KOPT-K1 (cell line): ENCODE measurements at regions not wholly inside any gene's neighbourhood (a gene's known extent, or its start where the extent isn't known, plus 50 kb on each side); places are given as distances from the start of the nearest gene placed in this dataset.
"Not testable (repeated sequence)": the region's sequence is repeated elsewhere in the genome, so short reads cannot be mapped to it uniquely, and the experiment has no call there.

Experiments used
- H3K27ac ChIP-seq: fragments of 200-600 bp; sonication (generic); 2 replicates; pipeline ENCODE4 v1.5.1; 2016; ENCODE audit warnings: antibody characterized with exemption, mild to moderate bottlenecking, low read depth, low read length; ENCODE audit not compliant: poor library complexity, severe bottlenecking
- H3K36me3 ChIP-seq: fragments of 200-600 bp; sonication (generic); 2 replicates; pipeline ENCODE4 v1.5.1; 2017; ENCODE audit warnings: antibody characterized with exemption, mild to moderate bottlenecking, low read length, moderate library complexity; ENCODE audit not compliant: insufficient read depth
- H3K9me3 ChIP-seq: fragments of 200-600 bp; sonication (generic); 2 replicates; pipeline ENCODE4 v1.5.1; 2017; ENCODE audit warnings: antibody characterized with exemption, low read length, mild to moderate bottlenecking; ENCODE audit not compliant: insufficient read depth, poor library complexity, severe bottlenecking

DNA sequence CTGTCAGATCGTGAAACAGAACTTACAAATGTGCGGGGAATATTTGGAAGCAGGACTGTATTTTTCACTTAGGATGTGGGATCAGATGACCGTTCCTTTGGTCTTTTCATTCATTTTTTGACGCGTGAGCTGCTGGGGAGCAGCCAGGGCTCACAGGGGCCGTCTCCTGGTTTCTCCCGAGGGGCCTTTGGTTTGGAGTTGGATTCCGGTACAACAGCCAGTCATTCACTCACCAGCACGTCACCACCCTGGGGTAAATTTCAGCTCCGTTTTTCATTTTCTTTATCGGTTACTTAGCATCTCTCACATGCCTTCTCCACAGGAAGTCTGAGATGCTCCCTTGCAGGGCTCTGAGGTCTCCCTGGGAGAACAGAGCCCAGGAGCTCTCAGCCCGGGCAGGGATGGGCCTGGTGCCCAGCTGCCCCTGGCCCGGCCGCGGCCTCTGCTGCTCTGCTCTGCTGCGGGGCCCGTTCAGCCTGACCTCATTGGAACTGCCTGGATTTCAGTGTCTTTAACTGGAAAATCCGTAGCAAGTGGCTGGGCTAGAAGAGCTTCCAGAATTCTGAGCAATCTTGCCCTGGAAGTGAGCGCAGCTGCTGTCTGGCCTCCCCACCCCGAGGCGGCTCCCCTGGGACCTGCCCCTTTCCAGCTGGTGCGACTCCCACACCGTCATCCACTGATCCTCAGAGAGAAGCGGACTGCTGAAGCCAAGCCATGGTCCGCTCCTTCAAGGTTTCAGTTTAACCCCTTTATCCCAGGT lies 335.6 kb downstream of the EIPR1 start:
- H3K36me3 ChIP-seq, result no peaks in the 10 kb centered on the region
- H3K27ac ChIP-seq, result no peak overlapping the region
- no peaks in the 10 kb centered on the region for H3K9me3 ChIP-seq

DNA sequence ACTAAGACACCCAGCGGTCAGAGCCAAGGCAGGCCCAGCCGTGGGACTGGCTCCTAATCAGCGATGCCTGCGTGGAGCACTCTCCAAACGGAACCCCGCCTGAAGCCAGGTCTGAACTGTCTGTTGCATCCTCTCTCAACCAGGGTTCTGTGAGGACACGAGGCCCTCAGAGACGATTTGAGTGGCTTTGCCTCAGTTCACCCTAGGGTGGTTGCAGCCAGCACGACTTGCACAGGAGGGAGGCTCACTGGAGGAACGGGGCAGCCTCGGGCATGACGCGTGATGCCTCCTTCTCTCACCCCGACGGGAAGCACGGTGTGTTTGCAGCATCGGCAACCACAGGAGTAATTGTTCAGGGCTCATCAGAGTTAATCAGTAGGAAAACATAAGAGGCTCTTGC lies 336.4 kb downstream of the EIPR1 start:
- no peaks in the 10 kb centered on the region for H3K36me3 ChIP-seq
- no peaks in the 10 kb centered on the region for H3K9me3 ChIP-seq
- H3K27ac ChIP-seq, result no peak overlapping the region

DNA sequence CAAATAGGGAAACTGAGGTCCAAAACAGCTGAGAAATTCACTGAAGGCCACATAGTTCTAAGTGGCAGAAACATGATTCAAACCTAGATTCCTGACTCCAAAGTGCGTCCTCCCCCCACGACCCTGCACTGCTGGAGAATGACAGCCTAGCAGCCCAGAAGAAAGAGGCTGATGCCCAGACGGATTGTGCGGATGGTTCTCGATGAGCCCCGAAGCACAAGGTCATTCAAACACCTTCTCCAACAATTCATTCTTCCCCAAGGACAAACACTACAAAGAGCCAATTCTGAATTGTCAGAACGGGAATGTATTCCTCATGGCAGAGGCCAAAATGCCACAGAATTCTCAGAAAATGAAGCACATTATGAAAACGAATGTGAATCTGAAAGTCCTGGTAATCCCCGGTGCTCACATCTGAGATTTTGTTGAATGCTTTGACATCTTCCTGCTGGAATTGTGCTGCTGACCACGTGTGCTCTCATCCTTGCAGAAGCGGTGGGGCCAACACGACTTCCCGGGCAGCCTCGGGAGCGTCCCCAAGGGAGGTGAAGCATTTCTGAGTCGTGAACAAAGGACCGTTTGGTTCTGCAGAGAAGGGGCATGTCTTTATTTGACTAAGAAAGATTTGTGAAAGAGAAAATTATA lies 337.0 kb downstream of the EIPR1 start:
- Histone ChIP-seq H3K9me3 (no peaks in the 10 kb centered on the region), H3K36me3 (no peaks in the 10 kb centered on the region), H3K27ac (no peak overlapping the region)

- H3K36me3 ChIP-seq, result no peaks in the 10 kb centered on the region
- H3K27ac ChIP-seq, result no peak overlapping the region
- H3K9me3 ChIP-seq, result no peaks in the 10 kb centered on the region
These were observed 337.6 kb downstream of the EIPR1 start for GRCh38 chr2:3040066-3040428.

GRCh38 chr2:3039188-3040065 lies 338.2 kb downstream of the EIPR1 start:
- Histone ChIP-seq H3K36me3 (no peaks in the 10 kb centered on the region), H3K27ac (no peak overlapping the region), H3K9me3 (no peaks in the 10 kb centered on the region)

GRCh38 chr2:3038636-3039035 lies 339.0 kb downstream of the EIPR1 start:
- H3K36me3 ChIP-seq, result no peaks in the 10 kb centered on the region
- no peak overlapping the region for H3K27ac ChIP-seq
- no peaks in the 10 kb centered on the region for H3K9me3 ChIP-seq

DNA sequence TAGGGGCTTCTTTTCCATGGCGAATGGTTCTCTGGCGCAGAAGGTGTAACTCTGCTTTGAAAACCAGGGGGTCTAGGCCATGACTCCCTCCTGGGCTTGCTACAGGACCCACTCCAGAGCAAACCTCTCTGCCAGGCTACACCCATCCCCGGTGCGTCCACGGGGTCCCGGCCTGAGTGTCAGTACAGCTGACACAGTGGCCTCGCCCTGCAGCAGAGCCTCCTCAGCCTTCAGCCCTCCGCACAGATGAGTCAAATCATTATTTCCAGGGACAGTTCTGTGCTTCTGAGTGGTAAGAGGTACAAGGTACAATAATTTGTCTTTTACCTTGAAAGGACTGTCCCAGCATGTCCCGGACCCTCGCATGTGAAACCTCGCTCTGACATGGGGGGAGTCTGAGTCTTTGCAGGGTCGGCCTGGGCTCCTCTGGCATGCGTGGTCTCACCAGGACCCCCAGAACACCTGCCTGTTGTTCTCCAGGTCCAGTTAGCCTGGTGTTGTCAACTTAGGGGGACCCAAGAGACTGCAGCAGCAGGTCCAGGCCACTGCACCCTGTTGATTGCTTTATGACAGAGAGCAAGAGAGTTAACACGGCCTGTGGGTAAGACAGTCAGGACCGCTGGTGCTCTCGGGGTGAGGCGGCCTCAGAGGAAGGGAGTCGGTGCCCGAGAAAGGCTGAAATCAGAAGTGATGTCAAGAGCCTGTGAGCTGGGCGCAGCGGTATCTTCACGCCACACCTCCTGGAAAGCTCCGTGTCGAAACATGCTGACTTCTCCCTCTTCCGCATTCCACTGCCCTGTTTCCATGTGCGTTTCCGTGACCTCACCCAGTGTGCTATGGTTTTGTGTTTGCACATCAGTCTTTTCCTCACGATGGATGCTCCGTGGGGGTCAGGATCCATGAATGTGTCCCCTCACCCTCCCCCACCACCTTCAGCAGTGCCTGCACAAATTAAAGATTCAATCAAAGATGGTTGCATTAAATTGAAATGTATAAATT lies 340.1 kb downstream of the EIPR1 start:
- no peak overlapping the region for H3K27ac ChIP-seq
- no peaks in the 10 kb centered on the region for H3K9me3 ChIP-seq

DNA sequence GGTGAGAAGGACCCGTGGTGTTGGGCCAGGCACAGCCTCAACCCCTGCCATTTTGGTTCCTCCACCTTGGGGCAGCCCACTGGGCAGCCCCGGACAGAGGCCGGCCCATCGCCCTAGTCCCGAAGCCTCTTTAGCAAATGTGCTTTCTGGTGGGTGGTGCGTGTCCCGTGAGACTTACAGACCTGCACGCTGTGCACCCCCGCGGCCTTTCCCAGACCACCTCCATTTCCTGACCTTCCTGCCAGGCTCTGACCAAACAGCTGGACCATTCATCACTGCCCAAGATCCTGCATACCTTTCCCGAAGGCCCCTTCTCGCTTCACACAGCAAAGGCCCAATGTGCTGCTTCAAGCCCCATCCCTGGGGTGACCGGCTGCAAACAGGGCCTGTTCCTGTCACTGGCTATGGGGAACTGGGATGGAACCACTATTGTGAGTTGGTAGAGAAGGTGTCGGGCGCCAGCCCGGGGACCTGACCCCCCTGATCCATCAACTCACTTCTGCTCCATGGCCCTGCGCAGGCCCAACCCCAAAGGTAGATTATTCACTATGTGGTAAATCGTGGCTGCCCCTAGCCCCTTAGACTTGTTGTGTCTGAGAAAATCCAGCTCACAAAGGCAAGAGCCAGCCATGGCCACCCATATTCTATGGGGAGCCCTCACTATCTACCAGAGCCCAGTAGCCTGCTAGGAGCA lies 341.0 kb downstream of the EIPR1 start:
- Histone ChIP-seq H3K9me3 (no peaks in the 10 kb centered on the region), H3K27ac (no peak overlapping the region), H3K36me3 (no peaks in the 10 kb centered on the region)

More for the DNA sequence above, 340.1 kb downstream of the EIPR1 start:
- H3K36me3 ChIP-seq, result no peaks in the 10 kb centered on the region

GRCh38 chr2:3035385-3036050 lies 342.1 kb downstream of the EIPR1 start:
- Histone ChIP-seq H3K27ac (no peak overlapping the region), H3K36me3 (no peaks in the 10 kb centered on the region), H3K9me3 (no peaks in the 10 kb centered on the region)

- H3K9me3 ChIP-seq, result no peaks in the 10 kb centered on the region
- H3K27ac ChIP-seq, result no peak overlapping the region
- H3K36me3 ChIP-seq, result no peaks in the 10 kb centered on the region
These were observed 342.8 kb downstream of the EIPR1 start for GRCh38 chr2:3034856-3035255.

DNA sequence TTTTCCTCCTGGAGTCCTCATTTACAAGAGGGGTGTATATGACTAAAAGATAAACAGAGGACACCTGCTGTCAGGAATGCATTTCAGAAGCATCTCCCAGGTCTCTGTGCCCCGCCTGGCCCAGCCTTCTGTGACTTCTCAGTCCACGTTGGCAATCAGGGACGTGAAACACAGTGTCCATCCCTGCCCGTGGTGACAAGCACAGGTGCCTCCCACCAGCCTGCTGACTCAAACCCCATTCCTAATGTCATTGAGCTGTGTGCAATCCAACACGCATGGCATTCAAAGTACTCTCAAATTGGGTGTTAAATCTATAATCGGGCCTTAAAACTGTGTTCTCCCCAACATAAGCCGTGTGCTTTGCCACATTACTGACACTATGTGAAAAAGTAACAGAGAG lies 343.2 kb downstream of the EIPR1 start:
- Histone ChIP-seq H3K9me3 (no peaks in the 10 kb centered on the region), H3K36me3 (no peaks in the 10 kb centered on the region), H3K27ac (no peak overlapping the region)

GRCh38 chr2:3033315-3033714 lies 344.3 kb downstream of the EIPR1 start:
- H3K27ac ChIP-seq, result no peak overlapping the region
- no peaks in the 10 kb centered on the region for H3K9me3 ChIP-seq
- no peaks in the 10 kb centered on the region for H3K36me3 ChIP-seq

- not testable (repeated sequence) for H3K27ac ChIP-seq, H3K36me3 ChIP-seq
- peaks cover 12% of the 10 kb centered on the region for H3K9me3 ChIP-seq
These were observed 346.8 kb downstream of the EIPR1 start for GRCh38 chr2:3030791-3031190.
